Gastroesophageal sphincter (tissue), 4 donors: ENCODE measurements at regions not wholly inside any gene's neighbourhood (a gene's known extent, or its start where the extent isn't known, plus 50 kb on each side); places are given as distances from the start of the nearest gene placed in this dataset.

Experiments
- ATAC-seq: fragments of 150-250 bp; one replicate; pipeline ENCODE4 v1.9.1; 2016; ENCODE audit warnings: mild to moderate bottlenecking, moderate library complexity
- H3K27ac ChIP-seq, 4 donors: fragments of 200-600 bp; sonication (generic) in 3 of 4; 1 replicate in 3 of 4; 2 replicates in 1 of 4; pipeline ENCODE4 v1.5.1; 2016 to 2019
- H3K27me3 ChIP-seq: fragments of 200-600 bp; sonication (generic); one replicate; pipeline ENCODE4 v1.5.1; 2019
- H3K36me3 ChIP-seq, 2 donors: fragments of 200-600 bp; sonication (generic); one replicate each; pipeline ENCODE4 v1.5.1; 2019; ENCODE audit warnings: control low read depth in 1 of 2
- H3K4me1 ChIP-seq, 3 donors: fragments of 200-600 bp; sonication (generic); 1 replicate in 2 of 3; 2 replicates in 1 of 3; pipeline ENCODE4 v1.5.1; 2016 to 2019; ENCODE audit warnings: control low read depth in 2 of 3
- H3K4me3 ChIP-seq, 2 donors: fragments of 200-600 bp; sonication (generic); one replicate each; pipeline ENCODE4 v1.5.1; 2019; ENCODE audit warnings: mild to moderate bottlenecking in 1 of 2, moderate library complexity in 1 of 2
- H3K9me3 ChIP-seq, 3 donors: fragments of 200-600 bp; sonication (generic); one replicate each; pipeline ENCODE4 v1.5.1; 2017 to 2019; ENCODE audit warnings: control low read depth in 2 of 3
- CTCF ChIP-seq, 4 experiments: fragments of 200-600 bp in 2 of 4; fragments of 450-650 bp in 2 of 4; sonication (generic) in 1 of 4; IDR thresholded peaks; one replicate each; pipeline ENCODE4 v1.5.1; 2017 to 2019; ENCODE audit warnings: antibody characterized with exemption in 4 of 4, mild to moderate bottlenecking in 2 of 4, moderate library complexity in 2 of 4
- EP300 ChIP-seq: sonication (generic); formaldehyde crosslinking; IDR thresholded peaks from one replicate; pipeline ENCODE4 v1.6.1; 2017; ENCODE audit warnings: antibody characterized with exemption, mild to moderate bottlenecking
- POLR2A ChIP-seq, 2 donors: fragments of 450-650 bp; IDR thresholded peaks; one replicate each; pipeline ENCODE4 v1.6.1; 2017; ENCODE audit warnings: antibody characterized with exemption in 2 of 2, mild to moderate bottlenecking in 2 of 2, moderate library complexity in 1 of 2
- POLR2AphosphoS5 ChIP-seq: sonication (generic); formaldehyde crosslinking; IDR thresholded peaks from one replicate; pipeline ENCODE4 v1.6.1; 2017; ENCODE audit warnings: antibody characterized with exemption
- WGBS, 2 donors: methylation state at CpG; one replicate each; pipeline ENCODE4 v1.1.5; 2018; ENCODE audit warnings: low coverage in 1 of 2; 5-methylcytosine and 5-hydroxymethylcytosine counted together

GRCh38 chr2:118762290-118762689 is 85.2 kb downstream of the EN1 start:
- H3K4me3 ChIP-seq = no peak overlapping the region
- H3K27ac ChIP-seq = no peak overlapping the region
- WGBS, 2 donors = 54% methylated on average over 2 of the region's 3 CpGs; no CpG with 5 or more reads in 1 of the 2 donors
- H3K27me3 ChIP-seq = peaks cover 72% of the 10 kb centered on the region
- no peaks in the 10 kb centered on the region for H3K9me3 ChIP-seq
- no peak for ATAC-seq
- no peaks in the 10 kb centered on the region for H3K4me1 ChIP-seq
- H3K36me3 ChIP-seq = no peaks in the 10 kb centered on the region
- TF ChIP-seq POLR2AphosphoS5 (no peak), CTCF (IDR thresholded peaks at IDR 0.05) (no peak), EP300 (no peak)

- Histone ChIP-seq H3K9me3 (no peaks in the 10 kb centered on the region), H3K27ac (no peak overlapping the region), H3K36me3 (no peaks in the 10 kb centered on the region), H3K4me1 (no peaks in the 10 kb centered on the region), H3K27me3 (peaks cover 69% of the 10 kb centered on the region), H3K4me3 (no peak overlapping the region)
- WGBS, 2 donors = 55 to 70% methylated on average over 5 to 6 of the region's 6 CpGs
- no peak for ATAC-seq
- TF ChIP-seq EP300 = no peak
- TF ChIP-seq CTCF (IDR thresholded peaks at IDR 0.05) = no peak
- no peak for TF ChIP-seq POLR2AphosphoS5
- no peak for TF ChIP-seq POLR2A (IDR thresholded peaks at IDR 0.05)
Observed at GRCh38 chr2:118761771-118762170, 85.7 kb downstream of the EN1 start.

- no peaks in the 10 kb centered on the region for H3K9me3 ChIP-seq
- TF ChIP-seq CTCF (IDR thresholded peaks at IDR 0.05) (no peak), POLR2A (IDR thresholded peaks at IDR 0.05) (no peak), POLR2AphosphoS5 (no peak), EP300 (no peak)
- no peak overlapping the region for H3K27ac ChIP-seq
- H3K36me3 ChIP-seq = no peaks in the 10 kb centered on the region
- WGBS, 2 donors = 0 to 9% methylated on average over 2 of the region's 2 CpGs
- no peaks in the 10 kb centered on the region for H3K4me1 ChIP-seq
- peaks cover 38% of the 10 kb centered on the region for H3K27me3 ChIP-seq
- H3K4me3 ChIP-seq = no peak overlapping the region
- no peak for ATAC-seq
Observed at GRCh38 chr2:118755901-118756300, 91.5 kb downstream of the EN1 start.

- no peaks in the 10 kb centered on the region for H3K4me1 ChIP-seq
- WGBS, 2 donors = 57 to 67% methylated on average over 2 of the region's 2 CpGs
- H3K9me3 ChIP-seq = no peaks in the 10 kb centered on the region
- TF ChIP-seq CTCF (IDR thresholded peaks at IDR 0.05) (no peak), POLR2AphosphoS5 (no peak), EP300 (no peak), POLR2A (IDR thresholded peaks at IDR 0.05) (no peak)
- no peak for ATAC-seq
- H3K4me3 ChIP-seq = no peak overlapping the region
- H3K27me3 ChIP-seq = peaks cover 38% of the 10 kb centered on the region
- no peaks in the 10 kb centered on the region for H3K36me3 ChIP-seq
- H3K27ac ChIP-seq = no peak overlapping the region
Observed at GRCh38 chr2:118755384-118755783, 92.1 kb downstream of the EN1 start.

GRCh38 chr2:118752762-118753429 is 94.6 kb downstream of the EN1 start:
- 63 to 79% methylated on average over 4 of the region's 16 CpGs for WGBS, 2 donors
- Histone ChIP-seq H3K27me3 (peaks cover 22% of the 10 kb centered on the region), H3K9me3 (no peaks in the 10 kb centered on the region), H3K36me3 (no peaks in the 10 kb centered on the region), H3K4me1 (no peaks in the 10 kb centered on the region), H3K4me3 (no peak overlapping the region), H3K27ac (no peak overlapping the region)
- no peak for TF ChIP-seq EP300
- TF ChIP-seq CTCF (IDR thresholded peaks at IDR 0.05) = no peak
- TF ChIP-seq POLR2A (IDR thresholded peaks at IDR 0.05) = no peak
- TF ChIP-seq POLR2AphosphoS5 = no peak
- no peak for ATAC-seq
